Kidney capillary endothelial cell (primary cell): ENCODE measurements at regions not wholly inside any gene's neighbourhood (a gene's known extent, or its start where the extent isn't known, plus 50 kb on each side); places are given as distances from the start of the nearest gene placed in this dataset.
A peak's percentile ranks its signal among the peaks of the same experiment; 100 is the strongest.

ENCODE experiments used
- DNase-seq: peaks from one replicate; pipeline ENCODE4 v3.0.0-alpha.2; 2018; ENCODE audit warnings: low spot score

- no peak for DNase-seq
Measured at GRCh38 chr4:126776361-126776760, 856.4 kb upstream of the INTU start.

GRCh38 chr4:126777649-126778048 lies 855.1 kb upstream of the INTU start:
- DNase-seq = no peak

DNA sequence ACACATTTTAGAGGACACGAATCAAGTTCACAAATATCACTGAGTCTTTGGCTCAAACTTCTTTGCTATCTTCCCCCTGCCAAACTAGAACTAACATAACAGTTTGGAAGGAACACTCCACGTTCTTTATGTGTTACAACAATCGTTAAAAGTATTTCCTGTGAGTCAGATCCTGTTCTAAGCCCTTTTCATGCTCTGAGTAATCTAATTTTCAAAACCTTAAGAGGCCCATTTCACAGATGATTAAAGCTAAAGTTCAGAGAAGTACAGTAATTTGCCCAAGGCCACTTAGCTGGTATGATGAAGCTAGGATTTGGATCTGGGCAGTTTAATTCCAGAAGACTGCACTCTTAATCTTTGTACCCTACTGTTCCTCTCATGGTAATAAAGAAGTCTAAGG lies 854.4 kb upstream of the INTU start:
- peak; percentile 50 for DNase-seq

GRCh38 chr4:126779001-126779400 lies 853.8 kb upstream of the INTU start:
- DNase-seq = no peak

- no peak for DNase-seq
Measured at GRCh38 chr4:126779436-126780166, 853.2 kb upstream of the INTU start.

GRCh38 chr4:126783191-126783590 lies 849.6 kb upstream of the INTU start:
- no peak for DNase-seq

DNA sequence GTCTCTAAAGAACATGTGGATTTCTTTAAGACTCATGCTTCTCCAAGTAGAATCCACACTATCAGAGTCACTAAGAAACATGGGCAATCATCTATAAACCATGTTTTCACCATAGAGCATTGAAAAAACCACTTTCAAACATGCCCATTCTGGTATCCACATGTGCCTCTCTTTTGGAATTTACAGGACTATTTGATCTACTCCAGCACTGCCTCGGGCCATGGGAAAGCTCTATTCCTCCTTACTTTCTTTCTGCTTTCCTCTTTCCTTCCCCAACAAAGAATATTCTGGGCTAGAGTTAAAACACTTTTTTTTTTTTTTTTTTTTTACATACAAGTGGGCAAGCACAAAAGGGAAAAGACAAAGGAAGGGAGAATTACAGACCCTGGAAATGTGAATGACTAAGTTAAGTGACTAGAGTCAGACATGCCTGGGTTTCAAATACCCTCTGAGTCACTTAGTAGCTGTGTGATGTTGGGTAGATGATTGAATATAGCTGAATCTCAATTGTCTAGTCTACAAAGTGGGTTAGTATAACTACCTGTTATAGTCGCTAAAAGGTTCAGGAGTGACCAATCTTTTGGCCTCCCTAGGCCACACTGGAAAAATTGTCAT lies 847.7 kb upstream of the INTU start:
- peak; percentile 7 for DNase-seq

DNA sequence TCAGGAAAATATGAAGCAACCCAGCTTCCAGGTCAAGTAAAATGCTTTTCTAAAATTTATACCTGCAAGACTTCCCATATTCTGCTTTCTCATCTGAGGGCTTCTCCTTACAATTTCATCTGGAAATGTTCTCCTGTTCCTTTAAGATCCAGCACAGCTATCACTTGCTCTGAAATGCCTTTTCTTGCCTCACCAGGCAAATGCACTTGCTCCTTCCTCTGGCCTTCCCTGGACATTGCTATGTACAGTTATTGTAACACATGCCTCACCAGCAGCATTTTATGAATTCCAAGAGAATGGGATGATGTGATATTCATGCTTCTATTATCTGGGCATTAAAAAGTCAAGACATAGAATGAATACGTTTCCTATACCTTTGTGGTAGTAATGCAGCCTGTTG lies 842.1 kb upstream of the INTU start:
- no peak for DNase-seq

GRCh38 chr4:126794363-126794762 lies 838.4 kb upstream of the INTU start:
- no peak for DNase-seq

DNA sequence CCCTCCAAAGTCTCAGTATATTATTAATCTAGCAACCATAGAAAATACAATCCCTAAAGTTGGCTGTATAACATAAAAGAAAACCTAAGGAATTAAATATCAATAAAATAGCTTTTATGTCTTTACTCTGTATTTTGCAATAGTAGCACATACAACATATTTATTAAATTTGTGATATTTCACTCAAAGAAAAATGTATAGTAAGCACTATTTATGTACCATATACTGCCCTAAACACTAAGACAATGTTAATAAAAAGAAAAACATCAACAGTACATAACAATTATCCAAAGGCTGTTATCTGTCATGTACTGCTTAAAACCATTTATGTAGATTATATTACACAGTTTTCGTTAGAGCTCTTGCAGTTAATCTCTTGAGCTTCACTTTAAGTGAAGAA lies 834.5 kb upstream of the INTU start:
- no peak for DNase-seq

DNA sequence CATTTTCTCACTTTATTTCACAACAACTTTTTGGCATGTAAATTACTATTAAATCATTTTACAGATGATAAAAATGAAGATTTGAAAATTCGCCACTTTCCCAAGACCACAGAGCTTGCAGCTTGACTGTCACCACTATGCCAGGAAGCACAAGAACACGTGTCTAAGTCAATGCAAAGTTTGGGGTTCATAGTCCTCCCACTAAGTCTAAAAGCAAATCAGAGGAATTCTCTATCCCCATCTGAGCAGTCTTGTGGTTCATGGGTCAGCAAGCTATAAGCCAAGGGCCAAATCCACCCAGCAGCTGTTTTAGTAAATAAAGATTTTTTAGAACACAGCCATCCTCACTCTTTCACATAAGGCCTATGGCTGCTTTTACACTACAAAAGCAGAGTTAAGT lies 833.3 kb upstream of the INTU start:
- no peak for DNase-seq

GRCh38 chr4:126799971-126800574 lies 832.7 kb upstream of the INTU start:
- no peak for DNase-seq

DNA sequence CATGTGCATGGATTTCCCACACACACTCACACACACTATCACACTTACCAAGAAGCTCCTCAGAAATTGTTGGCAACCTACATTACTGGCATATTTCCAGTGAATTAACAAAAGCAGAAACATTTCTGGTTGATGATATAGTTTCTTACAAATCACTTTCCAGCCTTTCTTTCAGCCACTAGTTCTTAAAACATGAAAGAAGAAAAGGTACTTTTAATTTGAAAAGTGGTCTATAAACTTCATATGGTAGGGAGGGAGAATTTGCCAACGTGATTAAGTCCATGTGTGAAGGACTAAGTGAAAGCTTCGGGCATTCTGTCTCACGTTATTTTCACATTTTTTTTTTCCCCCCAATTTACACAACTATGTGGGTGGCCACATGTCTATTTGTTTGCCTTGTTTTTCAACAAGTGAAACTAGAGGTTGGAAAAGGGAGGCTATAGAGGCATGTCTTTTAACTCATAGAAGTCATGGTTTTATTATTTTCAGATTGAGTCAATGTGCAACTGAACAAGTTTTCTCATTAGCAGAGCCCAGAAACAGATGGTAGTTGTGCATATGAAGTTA lies 832.1 kb upstream of the INTU start:
- DNase-seq = no peak

- no peak for DNase-seq
Measured at GRCh38 chr4:126807132-126807531, 825.6 kb upstream of the INTU start.

GRCh38 chr4:126812076-126812475 lies 820.7 kb upstream of the INTU start:
- no peak for DNase-seq

DNA sequence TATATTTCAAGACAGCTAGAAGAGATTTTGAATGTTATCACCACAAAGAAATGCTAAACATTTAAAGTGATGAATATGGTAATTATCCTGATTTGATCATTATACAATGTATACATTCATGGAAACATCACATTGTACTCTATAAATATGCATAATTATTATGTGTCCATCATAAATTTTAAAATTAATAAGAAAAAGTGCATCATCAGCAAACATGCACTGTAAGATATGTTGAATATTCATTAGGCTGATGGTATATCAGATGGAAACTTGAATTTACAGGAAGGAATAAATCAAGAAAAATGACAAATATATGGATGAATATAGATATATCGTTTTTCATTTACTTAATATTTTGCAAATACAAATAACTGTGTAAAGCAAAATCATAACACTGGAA lies 812.1 kb upstream of the INTU start:
- no peak for DNase-seq

DNA sequence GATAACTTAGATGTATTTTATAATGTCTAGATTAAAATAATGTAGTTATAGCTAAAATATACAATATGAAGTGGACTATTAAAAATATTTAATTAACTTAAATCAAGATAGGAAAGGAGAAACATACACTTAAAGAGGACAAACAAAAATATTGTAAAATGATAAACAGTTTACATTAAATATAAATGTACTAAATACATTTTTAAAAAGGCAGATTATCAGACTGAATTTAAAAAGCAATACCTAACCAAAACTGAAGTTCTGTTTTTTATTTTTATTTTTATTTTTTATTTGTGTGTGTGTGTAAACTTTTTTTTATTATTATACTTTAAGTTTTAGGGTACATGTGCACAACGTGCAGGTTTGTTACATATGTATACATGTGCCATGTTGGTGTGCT lies 811.6 kb upstream of the INTU start:
- no peak for DNase-seq

DNA sequence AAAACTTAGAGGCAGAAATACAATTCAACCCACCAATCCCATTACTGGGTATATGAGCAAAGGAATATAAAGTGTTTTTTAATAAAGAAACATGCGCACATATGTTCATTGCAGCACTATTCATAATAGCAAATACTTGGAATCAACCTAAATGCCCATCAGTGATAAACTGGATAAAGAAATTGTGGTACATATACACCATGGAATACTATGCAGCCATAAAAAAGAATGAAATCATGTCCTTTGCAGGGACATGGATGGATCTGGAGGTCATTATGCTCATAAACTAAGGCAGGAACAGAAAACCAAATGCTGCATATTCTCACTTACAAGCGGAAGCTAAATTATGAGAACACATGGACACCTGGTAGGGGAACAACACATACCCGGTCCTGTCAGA lies 807.7 kb upstream of the INTU start:
- DNase-seq = no peak

- DNase-seq = no peak
Measured at GRCh38 chr4:126827669-126828068, 805.1 kb upstream of the INTU start.

DNA sequence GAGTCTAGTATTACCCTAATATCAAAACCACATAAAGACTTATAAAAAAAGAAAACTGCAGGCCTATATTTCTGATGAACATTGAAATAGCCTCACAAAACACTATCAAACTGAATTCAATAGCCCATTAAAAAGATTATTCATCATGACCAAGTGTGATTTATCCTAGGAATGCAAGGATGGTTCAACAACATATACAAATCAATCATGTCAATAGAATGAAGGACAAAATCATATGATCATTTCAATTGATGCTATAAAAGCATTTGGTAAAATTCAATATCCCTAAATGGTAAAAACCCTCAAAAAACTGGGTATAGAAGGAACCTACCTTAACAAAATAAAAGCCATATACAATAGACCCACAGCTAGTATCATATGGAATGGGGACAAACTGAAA lies 797.9 kb upstream of the INTU start:
- DNase-seq = no peak

- no peak for DNase-seq
Measured at GRCh38 chr4:126838941-126839679, 793.6 kb upstream of the INTU start.

GRCh38 chr4:126843492-126844067 lies 789.2 kb upstream of the INTU start:
- DNase-seq = no peak
